Activated CD4-positive, alpha-beta T cell treated with anti-CD3 and anti-CD28 coated beads for 4 hours (primary cell): ENCODE measurements at regions not wholly inside any gene's neighbourhood (a gene's known extent, or its start where the extent isn't known, plus 50 kb on each side); places are given as distances from the start of the nearest gene placed in this dataset.
"Not testable (repeated sequence)": the region's sequence is repeated elsewhere in the genome, so short reads cannot be mapped to it uniquely, and the experiment has no call there.

ENCODE experiments used
- DNase-seq, 2 donors: peaks; one replicate each; pipeline ENCODE4 v3.0.0-alpha.2; 2020

DNA sequence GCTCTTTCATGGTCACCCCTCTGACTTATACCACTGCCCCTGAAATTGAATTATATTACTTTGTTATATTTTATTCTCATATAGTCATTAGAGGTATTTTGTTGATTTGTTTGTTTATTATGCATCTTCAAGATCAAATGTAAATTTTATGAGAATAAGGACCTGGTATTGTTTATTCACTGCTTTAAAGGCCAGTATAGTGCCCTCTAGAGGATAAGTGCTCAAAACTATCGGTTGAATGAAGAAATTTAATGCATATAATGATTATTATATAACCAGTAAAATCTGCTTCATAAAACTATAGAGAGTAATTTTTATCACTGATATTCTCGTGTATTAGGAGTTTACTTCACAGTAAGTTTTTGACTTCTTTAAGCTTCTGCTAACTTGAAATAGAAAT, 1401.9 kb downstream of the SLITRK1 start:
- no peak for DNase-seq

DNA sequence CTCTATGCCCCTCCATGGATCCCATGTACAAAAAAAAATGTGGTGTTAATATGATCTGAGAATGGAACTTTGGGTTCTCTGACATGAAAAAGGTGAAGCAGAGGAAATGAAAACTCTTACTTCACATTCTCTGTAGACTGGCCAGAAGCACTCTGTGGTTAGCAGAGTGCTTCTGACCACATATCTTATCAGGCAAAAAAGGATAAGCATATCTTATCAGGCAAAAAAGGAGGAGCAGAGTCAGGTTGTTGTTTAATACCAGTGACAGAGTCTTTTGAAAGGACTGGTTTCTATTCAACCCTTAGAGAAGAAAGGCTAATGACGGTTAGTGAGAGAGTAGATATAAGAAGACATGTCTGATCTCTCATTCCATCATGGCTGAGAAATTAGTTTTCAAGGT, 1404.8 kb downstream of the SLITRK1 start:
- DNase-seq: no peak

GRCh38 chr13:82467626-82468025, 1414.6 kb downstream of the SLITRK1 start:
- DNase-seq: no peak

GRCh38 chr13:82459575-82459974, 1422.7 kb downstream of the SLITRK1 start:
- DNase-seq: not testable (repeated sequence)

- DNase-seq: no peak
Observed at GRCh38 chr13:82458169-82458568, 1424.1 kb downstream of the SLITRK1 start.

DNA sequence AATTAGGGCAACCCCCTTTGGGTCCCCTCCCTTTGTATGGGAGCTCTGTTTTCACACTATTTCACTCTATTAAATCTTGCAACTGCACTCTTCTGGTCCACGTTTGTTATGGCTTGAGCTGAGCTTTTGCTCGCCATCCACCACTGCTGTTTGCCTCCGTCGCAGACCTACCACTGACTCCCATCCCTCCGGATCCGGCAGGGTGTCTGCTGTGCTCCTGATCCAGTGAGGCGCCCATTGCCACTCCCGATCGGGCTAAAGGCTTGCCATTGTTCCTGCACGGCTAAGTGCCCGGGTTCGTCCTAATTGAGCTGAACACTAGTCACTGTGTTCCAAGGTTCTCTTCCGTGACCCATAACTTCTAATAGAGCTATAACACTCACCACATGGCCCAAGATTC, 1424.7 kb downstream of the SLITRK1 start:
- not testable (repeated sequence) for DNase-seq

- no peak for DNase-seq
Observed at GRCh38 chr13:82447416-82448077, 1434.7 kb downstream of the SLITRK1 start.

DNA sequence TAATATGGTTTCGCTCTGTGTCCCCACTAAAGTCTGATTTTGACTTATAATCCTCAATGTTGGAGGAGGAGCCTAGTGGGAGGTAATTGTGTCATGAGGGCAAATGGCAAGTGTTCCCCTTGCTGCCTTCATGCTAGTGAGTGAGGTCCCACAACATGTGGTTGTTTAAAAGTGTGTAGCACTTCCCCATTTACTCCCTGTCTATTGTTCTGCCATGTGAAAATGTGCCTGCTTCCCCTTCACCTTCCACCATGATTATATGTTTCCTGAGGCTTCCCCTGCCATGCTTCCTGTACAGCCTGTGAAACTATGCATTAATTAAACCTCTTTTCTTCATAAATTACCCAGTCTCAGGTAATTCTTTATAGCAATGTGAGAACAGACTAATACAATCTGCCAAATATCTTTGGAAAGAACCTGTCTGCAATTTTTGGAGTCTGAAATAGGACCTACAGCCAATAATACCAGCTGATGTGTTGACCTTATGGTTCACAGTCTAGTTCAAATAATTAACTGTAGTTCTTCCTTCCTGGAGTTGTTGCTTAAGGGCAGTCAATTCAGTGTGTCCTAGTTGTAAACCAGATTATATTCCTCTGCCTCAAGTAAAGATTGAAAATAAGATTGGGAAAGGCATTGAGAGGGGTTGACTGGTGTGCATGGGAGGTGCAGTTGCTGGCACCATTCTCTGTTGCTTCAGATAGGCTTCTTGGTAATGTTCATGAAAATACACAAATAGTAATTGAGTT, 1442.9 kb downstream of the SLITRK1 start:
- no peak for DNase-seq

DNA sequence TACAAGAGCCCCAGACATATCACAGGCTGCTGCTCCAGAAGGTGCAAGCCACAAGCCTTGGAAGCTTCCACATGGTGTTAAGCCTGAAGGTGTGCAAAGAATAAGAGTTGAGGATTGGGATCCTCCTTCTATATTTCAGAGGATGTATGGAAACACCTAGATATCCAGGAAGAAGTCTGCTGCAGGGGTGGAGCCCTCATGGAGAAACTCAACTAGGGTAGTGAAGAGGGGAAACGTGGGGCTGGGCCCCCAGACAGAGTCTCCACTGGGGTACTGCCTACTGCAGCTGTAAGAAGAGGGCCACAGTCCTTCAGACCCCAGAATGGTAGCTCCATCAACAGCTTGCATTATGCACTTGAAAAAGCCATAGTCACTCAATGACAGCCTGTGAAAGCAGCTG, 1444.0 kb downstream of the SLITRK1 start:
- no peak for DNase-seq

DNA sequence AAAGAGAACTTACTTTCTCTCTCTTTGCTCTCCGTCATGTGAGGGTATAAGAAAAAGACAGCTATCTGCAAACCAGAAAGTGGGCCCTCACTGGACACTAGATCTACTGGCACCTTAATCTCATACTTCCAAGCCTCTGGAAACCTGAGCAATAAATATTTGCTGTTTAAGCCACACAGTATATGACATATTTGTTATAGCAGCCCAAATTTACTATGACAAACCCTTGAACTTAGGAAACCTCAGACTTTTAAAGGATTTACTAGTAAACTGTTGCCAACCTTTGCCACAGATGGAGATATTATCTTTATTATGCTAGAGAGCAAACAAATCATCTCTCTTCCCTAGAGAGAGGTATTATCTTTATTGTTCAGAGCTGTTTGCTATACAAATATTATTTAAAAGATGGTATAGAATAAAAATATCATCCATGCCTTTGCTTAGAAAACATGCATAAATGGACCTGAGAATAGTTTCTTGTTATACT, 1446.1 kb downstream of the SLITRK1 start:
- DNase-seq: no peak

DNA sequence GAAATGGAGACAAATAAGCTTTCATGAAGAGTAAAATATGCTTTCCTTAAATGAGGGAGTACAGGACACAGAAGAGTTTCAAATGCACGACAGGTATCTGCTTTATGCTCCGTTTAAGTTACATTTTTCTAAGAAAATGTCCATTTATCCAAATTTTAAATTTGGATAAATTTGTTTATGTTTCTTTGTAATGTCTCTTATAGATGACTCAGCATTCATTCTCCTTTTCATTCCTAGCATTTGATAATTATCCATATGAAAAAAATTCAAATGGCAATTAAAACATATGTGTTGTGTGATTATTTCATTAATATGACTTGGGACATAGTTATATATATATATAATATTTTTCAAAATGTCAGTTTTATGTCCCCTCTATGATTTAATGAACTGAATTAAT, 1449.3 kb downstream of the SLITRK1 start:
- DNase-seq: no peak

- DNase-seq: no peak
Observed at GRCh38 chr13:82412749-82413148, 1469.5 kb downstream of the SLITRK1 start.

- DNase-seq: no peak
Observed at GRCh38 chr13:82407321-82407720, 1475.0 kb downstream of the SLITRK1 start.

- DNase-seq: no peak
Observed at GRCh38 chr13:82374719-82375118, 1507.6 kb downstream of the SLITRK1 start.

- no peak for DNase-seq
Observed at GRCh38 chr13:82370316-82370715, 1512.0 kb downstream of the SLITRK1 start.

- DNase-seq: no peak
Observed at GRCh38 chr13:82364525-82364924, 1517.7 kb downstream of the SLITRK1 start.

- DNase-seq: no peak
Observed at GRCh38 chr13:82358284-82358683, 1524.0 kb downstream of the SLITRK1 start.

DNA sequence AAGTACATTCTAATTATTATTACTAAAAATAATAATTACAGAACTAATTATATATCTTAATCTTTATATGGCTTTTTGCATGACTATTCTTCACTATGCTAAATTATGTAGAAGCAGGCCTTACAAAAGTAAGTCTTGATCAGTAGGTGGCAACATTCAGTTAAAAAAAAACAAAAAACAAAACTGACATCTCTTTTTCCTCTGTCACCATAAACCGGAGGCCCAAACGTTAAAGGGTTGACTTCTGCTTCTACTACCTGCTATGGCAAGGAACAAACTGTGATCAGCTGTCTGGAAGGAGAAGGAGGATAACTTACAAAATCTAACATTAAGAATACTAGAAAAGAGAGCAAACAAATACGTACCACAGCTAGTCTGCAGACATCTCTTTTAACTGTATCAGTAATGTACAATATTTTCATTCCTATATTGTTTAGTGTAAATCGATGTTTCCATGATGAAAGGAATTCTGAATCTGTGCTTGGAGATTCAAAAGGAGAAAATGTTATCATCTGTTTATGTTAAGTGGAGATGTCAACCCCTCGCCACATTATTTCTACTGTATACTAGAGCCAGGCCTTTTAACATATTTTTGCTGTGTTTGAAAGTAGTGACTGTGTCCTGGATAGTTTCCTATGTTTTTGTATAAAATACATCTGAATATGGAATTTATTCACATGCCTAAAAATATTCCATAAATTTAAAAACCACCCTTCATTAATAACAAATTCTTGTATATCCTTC, 1525.4 kb downstream of the SLITRK1 start:
- no peak for DNase-seq

DNA sequence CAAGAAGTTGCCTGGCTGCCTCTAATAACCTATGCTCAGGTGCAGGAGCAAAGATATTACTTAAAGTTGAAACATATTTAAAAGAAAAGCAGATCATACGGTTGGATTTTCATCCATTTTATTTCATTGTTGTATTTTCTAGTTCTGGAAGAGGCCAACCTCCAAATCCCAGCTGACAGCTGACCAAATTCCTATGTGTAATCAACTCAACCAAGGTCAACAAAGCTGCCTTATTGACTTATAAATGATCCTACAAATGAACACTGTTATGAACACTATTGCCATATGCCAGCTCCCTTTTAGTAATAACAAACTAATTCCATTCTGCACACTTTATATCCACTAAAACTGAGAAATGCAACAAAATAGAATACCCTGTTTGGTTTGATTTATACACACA, 1537.4 kb downstream of the SLITRK1 start:
- DNase-seq: no peak

GRCh38 chr13:82341116-82341515, 1541.2 kb downstream of the SLITRK1 start:
- no peak for DNase-seq

DNA sequence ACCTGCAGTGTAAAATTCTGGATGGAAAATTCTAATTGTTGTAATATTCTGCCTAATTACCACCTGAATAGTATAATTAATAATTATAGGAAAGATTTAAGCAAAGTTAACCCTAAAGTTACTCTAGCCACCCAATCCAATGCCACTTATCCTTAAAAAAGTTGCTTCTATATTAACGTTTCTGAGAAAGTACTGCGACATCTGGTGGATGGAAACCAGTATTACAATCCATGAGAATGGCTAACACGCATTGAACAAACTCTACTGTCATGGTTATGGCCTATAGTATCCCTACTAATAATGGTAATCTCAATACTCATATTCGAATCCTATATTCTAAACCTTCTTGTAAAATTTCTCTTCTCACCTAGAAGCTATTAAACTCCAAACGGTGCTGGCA, 1551.8 kb downstream of the SLITRK1 start:
- no peak for DNase-seq

DNA sequence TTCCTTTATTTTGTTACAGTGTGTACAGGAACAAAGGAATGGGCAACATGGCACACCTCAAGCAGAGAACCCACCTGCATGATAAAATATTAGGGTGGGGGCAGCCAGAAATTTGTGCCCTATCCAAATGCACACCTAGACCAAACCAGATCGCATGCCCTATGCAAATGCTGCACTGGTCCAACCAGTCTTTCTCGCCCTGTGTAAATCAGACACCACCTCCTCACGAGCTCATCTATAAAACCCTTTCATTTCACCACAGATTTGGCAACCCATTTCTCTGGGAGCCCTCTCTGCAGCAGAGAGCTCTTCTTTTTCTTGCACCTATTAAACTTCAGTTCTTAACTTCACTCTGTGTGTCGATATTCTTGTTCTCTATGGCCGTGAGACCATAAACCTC, 1559.2 kb downstream of the SLITRK1 start:
- no peak for DNase-seq

DNA sequence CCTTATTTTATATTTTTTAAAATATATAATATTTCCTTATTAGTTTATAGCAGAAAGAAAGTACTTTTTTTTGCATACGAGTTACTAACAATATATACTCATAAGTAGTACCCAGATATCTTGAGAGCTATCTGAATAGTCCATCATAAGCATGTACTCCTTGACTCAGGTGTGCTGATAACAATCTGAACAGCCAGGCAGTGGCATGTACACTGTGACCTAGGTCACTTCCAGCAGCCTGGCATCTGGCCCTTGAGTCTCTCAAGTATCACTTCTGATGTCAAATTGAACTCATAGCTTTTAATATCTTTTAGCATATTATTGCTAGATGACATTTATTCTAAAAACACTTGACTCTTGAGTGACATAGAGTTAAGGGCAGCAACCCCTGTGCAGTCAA, 1576.7 kb downstream of the SLITRK1 start:
- no peak for DNase-seq

- no peak for DNase-seq
Observed at GRCh38 chr13:82298106-82298505, 1584.2 kb downstream of the SLITRK1 start.
